ENCODE measurements at regions not wholly inside any gene's neighbourhood (a gene's known extent, or its start where the extent isn't known, plus 50 kb on each side); places are given as distances from the start of the nearest gene placed in this dataset.

- peak overlapping the region; percentile 62 for H3K9ac ChIP-seq (ENCODE audit: low read length)
- peak overlapping the region; percentile 62 for H2AFZ ChIP-seq (ENCODE audit: low read depth, low read length)
Observed at GRCh38 chr13:30113983-30114570, 193.3 kb downstream of the KATNAL1 start.

DNA sequence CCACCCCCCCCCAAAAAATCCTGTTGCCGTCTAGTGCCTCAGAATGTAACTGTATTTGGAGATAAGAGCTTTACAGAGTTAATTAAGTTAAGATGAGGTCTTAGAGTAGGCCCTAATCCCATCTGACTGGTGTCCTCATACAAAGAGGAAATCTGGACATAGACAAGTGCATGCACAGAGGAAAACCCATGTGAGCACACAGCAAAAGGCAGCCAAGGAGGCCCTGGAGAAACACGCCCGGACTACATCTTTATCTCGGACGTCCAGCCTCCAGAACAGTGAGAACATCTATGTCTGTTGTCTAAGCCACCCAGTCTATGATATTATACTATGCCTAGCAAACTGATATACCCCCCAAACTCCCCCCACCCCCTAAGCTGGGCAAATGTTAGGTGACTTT is 193.8 kb downstream of the KATNAL1 start:
- Histone ChIP-seq H3K27ac (ENCODE audit: low read length) (peak overlapping the region; percentile 30), H3K9ac (ENCODE audit: low read length) (peak overlapping the region; percentile 16; the same call in 1 of the 2 replicates), H3K27me3 (ENCODE audit: low read depth, low read length) (no peaks in the 10 kb centered on the region), H3K4me3 (ENCODE audit: low read length) (0 out of 2 replicates have a peak overlapping the region, but pooled peaks have one; percentile 81), H3K4me2 (ENCODE audit: low read length) (peak overlapping the region; percentile 74), H3K9me3 (ENCODE audit: insufficient read depth, low read length) (no peaks in the 10 kb centered on the region), H3K4me1 (ENCODE audit: low read length) (peaks cover 45% of the 10 kb centered on the region), H3K79me2 (ENCODE audit: low read length) (no peaks in the 10 kb centered on the region), H2AFZ (ENCODE audit: low read depth, low read length) (peak overlapping the region; percentile 62; the same call in 1 of the 2 replicates), H4K20me1 (ENCODE audit: insufficient read depth, low read length) (no peaks in the 10 kb centered on the region), H3K36me3 (replicated peaks; ENCODE audit: low read depth, low read length) (no peaks in the 10 kb centered on the region)
- TF ChIP-seq CTCF (IDR thresholded peaks at IDR 0.05; ENCODE audit: low read depth, low read length) (no peak), EZH2phosphoT487 (IDR thresholded peaks at IDR 0.05; ENCODE audit: low read depth) (no peak)

More at GRCh38 chr13:30113983-30114570, 193.3 kb downstream of the KATNAL1 start:
- peak overlapping the region; percentile 30 for H3K27ac ChIP-seq (ENCODE audit: low read length)
- no peaks in the 10 kb centered on the region for H3K9me3 ChIP-seq (ENCODE audit: insufficient read depth, low read length)
- no peaks in the 10 kb centered on the region for H3K27me3 ChIP-seq (ENCODE audit: low read depth, low read length)
- peak overlapping the region; percentile 78 for H3K4me3 ChIP-seq (ENCODE audit: low read length)
- H3K4me2 ChIP-seq (ENCODE audit: low read length) = peak overlapping the region; percentile 74
- no peaks in the 10 kb centered on the region for H3K36me3 ChIP-seq (replicated peaks; ENCODE audit: low read depth, low read length)
- H3K4me1 ChIP-seq (ENCODE audit: low read length) = peaks cover 46% of the 10 kb centered on the region
- H3K79me2 ChIP-seq (ENCODE audit: low read length) = no peaks in the 10 kb centered on the region
- H4K20me1 ChIP-seq (ENCODE audit: insufficient read depth, low read length) = no peaks in the 10 kb centered on the region
- no peak for TF ChIP-seq CTCF (IDR thresholded peaks at IDR 0.05; ENCODE audit: low read depth, low read length)
- TF ChIP-seq EZH2phosphoT487 (IDR thresholded peaks at IDR 0.05; ENCODE audit: low read depth) = no peak

DNA sequence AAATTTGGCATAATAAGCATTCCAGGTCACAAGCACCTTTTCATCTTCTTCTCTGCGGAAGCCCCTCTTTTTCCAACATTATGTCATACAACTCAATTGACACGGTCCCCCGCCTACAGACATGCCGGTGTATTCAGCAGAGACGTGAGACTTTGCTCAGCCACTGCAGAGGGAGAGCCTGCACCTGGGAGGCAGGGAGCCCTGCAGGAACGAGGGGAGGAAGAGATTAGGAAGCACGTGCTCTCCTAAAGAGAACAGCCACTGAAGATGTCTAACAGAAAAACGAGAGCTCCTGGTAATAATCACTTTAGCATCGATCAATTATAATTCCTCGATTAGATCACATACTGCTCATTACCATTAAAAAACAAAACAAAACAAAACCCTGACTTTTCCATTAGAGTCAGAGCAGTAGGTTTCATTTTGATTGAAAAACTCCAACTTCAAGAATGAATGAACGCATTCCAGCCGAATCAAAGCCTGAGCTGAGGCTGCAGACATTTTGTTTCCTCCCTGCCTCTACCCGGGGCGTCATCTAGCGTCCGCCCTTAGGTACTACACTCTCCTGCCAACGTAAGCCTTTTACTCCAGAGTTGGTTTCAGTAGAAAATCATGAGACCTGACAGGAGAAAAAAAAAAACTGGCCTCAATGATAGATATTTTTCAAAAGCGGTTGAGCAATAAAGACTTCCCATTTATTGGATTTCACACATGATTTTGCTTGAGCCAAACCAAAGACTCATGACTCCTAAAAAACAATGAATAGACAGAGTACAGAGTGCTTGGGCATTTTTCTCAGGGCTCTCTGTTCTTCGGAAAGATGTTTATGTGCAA is 194.5 kb downstream of the KATNAL1 start:
- TF ChIP-seq CTCF (IDR thresholded peaks at IDR 0.05; ENCODE audit: low read depth, low read length) = peak; percentile 98
- TF ChIP-seq EZH2phosphoT487 (IDR thresholded peaks at IDR 0.05; ENCODE audit: low read depth) = no peak
- Histone ChIP-seq H3K27ac (ENCODE audit: low read length) (peak overlapping the region; percentile 30), H3K4me3 (ENCODE audit: low read length) (peak overlapping the region; percentile 81)

DNA sequence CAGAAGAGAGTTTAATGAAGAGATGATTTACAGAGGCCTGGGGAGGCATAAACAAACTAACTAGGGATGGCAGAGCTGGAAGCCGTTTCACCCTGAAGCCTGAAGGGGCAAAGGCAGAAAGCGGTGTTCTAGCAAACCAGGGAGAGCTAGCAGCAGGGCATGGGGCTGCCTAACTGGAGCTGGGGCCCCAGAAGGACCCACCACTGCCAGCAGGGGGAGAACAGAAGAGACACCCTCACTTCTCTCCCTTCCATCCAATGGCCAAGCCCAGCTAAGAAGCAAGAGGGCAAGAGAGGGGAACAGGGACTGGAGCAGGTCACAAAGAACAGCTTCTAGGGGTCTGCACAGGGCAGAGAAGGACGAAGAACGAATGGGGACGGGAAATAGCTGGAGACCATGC is 195.5 kb downstream of the KATNAL1 start:
- Histone ChIP-seq H3K4me3 (ENCODE audit: low read length) (no peak overlapping the region), H3K9ac (ENCODE audit: low read length) (no peak overlapping the region), H3K36me3 (replicated peaks; ENCODE audit: low read depth, low read length) (no peaks in the 10 kb centered on the region), H3K79me2 (ENCODE audit: low read length) (no peaks in the 10 kb centered on the region), H3K9me3 (ENCODE audit: insufficient read depth, low read length) (no peaks in the 10 kb centered on the region), H2AFZ (ENCODE audit: low read depth, low read length) (0 out of 2 replicates have a peak overlapping the region, but pooled peaks have one; percentile 96), H3K27ac (ENCODE audit: low read length) (no peak overlapping the region), H3K4me2 (ENCODE audit: low read length) (peak overlapping the region; percentile 74), H3K4me1 (ENCODE audit: low read length) (peaks cover 44% of the 10 kb centered on the region), H4K20me1 (ENCODE audit: insufficient read depth, low read length) (no peaks in the 10 kb centered on the region), H3K27me3 (ENCODE audit: low read depth, low read length) (no peaks in the 10 kb centered on the region)
- TF ChIP-seq CTCF (IDR thresholded peaks at IDR 0.05; ENCODE audit: low read depth, low read length) (peak; percentile 48), EZH2phosphoT487 (IDR thresholded peaks at IDR 0.05; ENCODE audit: low read depth) (no peak)

More for the DNA sequence above, 194.5 kb downstream of the KATNAL1 start:
- peaks cover 45% of the 10 kb centered on the region for H3K4me1 ChIP-seq (ENCODE audit: low read length)
- peak overlapping the region; percentile 74 for H3K4me2 ChIP-seq (ENCODE audit: low read length)
- H3K36me3 ChIP-seq (replicated peaks; ENCODE audit: low read depth, low read length) = no peaks in the 10 kb centered on the region
- peak overlapping the region; percentile 96 for H2AFZ ChIP-seq (ENCODE audit: low read depth, low read length)
- H3K9me3 ChIP-seq (ENCODE audit: insufficient read depth, low read length) = no peaks in the 10 kb centered on the region
- H4K20me1 ChIP-seq (ENCODE audit: insufficient read depth, low read length) = no peaks in the 10 kb centered on the region
- no peaks in the 10 kb centered on the region for H3K79me2 ChIP-seq (ENCODE audit: low read length)
- peak overlapping the region; percentile 62 for H3K9ac ChIP-seq (ENCODE audit: low read length)
- H3K27me3 ChIP-seq (ENCODE audit: low read depth, low read length) = no peaks in the 10 kb centered on the region
